ENCODE measurements at regions not wholly inside any gene's neighbourhood (a gene's known extent, or its start where the extent isn't known, plus 50 kb on each side); places are given as distances from the start of the nearest gene placed in this dataset.
A peak's percentile ranks its signal among the peaks of the same experiment; 100 is the strongest.

DNA sequence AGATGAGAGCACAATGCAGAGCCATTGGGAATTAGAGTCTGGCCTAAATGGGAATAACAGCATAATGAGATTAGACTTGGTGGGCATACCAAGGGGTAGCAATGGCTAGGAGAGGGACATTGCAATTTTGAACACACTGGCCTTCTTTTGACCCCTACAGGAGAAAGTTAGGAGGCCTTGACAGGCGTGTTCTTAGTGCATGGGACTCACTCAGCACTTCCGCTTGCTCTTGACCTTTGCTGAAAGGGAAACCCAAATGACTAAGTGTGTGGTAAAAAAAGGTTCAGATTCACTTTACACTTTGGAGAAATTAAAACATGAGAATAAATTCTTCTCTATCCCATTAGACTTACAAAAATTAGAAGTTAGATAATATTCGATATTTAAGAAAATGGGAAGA lies 317.4 kb downstream of the DIPK2A start:
- DNase-seq (ENCODE audit: low spot score, unreplicated experiment) = no peak
- no peak overlapping the region for H3K27ac Mint-ChIP-seq
- no peak overlapping the region for H3K4me3 Mint-ChIP-seq (ENCODE audit: low read depth)
- H3K27me3 Mint-ChIP-seq = no peaks in the 10 kb centered on the region
- TF ChIP-seq, protein P1, sequence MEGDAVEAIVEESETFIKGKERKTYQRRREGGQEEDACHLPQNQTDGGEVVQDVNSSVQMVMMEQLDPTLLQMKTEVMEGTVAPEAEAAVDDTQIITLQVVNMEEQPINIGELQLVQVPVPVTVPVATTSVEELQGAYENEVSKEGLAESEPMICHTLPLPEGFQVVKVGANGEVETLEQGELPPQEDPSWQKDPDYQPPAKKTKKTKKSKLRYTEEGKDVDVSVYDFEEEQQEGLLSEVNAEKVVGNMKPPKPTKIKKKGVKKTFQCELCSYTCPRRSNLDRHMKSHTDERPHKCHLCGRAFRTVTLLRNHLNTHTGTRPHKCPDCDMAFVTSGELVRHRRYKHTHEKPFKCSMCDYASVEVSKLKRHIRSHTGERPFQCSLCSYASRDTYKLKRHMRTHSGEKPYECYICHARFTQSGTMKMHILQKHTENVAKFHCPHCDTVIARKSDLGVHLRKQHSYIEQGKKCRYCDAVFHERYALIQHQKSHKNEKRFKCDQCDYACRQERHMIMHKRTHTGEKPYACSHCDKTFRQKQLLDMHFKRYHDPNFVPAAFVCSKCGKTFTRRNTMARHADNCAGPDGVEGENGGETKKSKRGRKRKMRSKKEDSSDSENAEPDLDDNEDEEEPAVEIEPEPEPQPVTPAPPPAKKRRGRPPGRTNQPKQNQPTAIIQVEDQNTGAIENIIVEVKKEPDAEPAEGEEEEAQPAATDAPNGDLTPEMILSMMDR (IDR thresholded peaks at IDR 0.05; ENCODE audit: unreplicated experiment) = no peak
- H3K36me3 Mint-ChIP-seq (ENCODE audit: insufficient read depth) = no peaks in the 10 kb centered on the region
- peaks cover 3% of the 10 kb centered on the region for H3K4me1 Mint-ChIP-seq (ENCODE audit: low read depth)
- peaks cover 7% of the 10 kb centered on the region for H3K9me3 Mint-ChIP-seq (ENCODE audit: low read depth)

DNA sequence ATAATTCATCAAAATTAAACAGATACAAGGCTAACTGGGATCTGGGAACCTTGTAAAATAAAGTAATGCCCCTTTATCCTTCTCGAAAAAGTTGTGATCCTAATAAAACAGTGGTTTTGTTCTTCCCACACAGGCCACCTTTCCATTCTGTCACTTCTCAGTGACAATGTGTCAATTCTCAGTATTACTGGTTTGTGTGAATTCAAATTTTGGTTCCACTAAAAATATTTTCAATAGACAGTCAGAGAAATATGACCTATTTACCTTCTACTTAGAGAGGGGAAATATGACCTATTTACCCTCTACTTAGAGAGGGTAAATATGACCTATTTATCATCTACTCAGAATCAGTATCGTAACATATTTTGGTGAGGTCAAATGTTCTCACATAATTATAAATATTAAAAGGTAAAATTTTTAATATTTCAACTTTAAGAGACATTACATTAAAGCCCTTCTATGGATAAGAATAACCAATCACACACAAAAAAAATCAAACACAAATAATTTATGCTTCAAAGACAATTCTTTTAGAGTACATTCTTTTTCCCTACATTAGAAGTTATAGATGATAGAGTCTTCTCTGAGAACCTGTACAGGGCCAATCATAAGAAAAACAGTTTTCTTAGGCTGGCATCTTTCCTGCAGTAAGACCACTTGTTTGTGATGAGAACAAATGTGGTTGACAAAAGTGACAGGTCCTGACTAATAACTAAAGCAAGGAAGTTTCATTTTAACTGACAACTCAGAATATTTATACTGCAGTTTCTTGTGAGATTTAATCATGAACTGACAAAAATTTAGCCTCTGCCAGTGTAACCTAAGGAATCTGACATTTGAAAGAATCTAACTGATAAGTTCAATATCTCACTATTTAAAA lies 323.3 kb downstream of the DIPK2A start:
- Mint-ChIP-seq H3K4me3 (ENCODE audit: low read depth) (no peak overlapping the region), H3K36me3 (ENCODE audit: insufficient read depth) (no peaks in the 10 kb centered on the region), H3K4me1 (ENCODE audit: low read depth) (peaks cover 19% of the 10 kb centered on the region), H3K9me3 (ENCODE audit: low read depth) (peaks cover 9% of the 10 kb centered on the region), H3K27me3 (no peaks in the 10 kb centered on the region), H3K27ac (peak overlapping the region; percentile 29)
- no peak for DNase-seq (ENCODE audit: low spot score, unreplicated experiment)
- TF ChIP-seq, protein P1 (IDR thresholded peaks at IDR 0.05; ENCODE audit: unreplicated experiment) = no peak

DNA sequence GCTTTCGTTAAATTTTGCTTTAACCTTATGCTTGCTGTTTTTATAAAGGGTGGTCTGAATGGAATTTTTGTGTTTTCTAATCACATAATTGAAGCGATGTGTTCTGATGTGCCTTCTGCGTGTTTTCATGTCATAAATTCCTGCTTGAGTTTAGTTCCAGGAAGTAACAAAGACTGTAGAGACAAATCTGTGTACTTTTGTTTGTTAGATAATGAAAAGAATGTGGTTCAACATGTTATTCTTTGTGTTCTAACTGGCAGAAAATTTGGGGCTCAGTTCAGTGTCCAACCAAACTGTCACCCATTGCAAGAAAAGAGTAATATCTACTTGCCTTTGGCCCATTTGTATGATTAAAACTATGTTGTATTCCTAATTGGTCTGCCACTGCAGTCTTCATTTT lies 324.0 kb downstream of the DIPK2A start:
- TF ChIP-seq, protein P1 (IDR thresholded peaks at IDR 0.05; ENCODE audit: unreplicated experiment) = no peak
- Mint-ChIP-seq H3K9me3 (ENCODE audit: low read depth) (peaks cover 13% of the 10 kb centered on the region), H3K4me1 (ENCODE audit: low read depth) (peaks cover 19% of the 10 kb centered on the region), H3K27me3 (no peaks in the 10 kb centered on the region), H3K27ac (peak overlapping the region; percentile 29), H3K36me3 (ENCODE audit: insufficient read depth) (no peaks in the 10 kb centered on the region), H3K4me3 (ENCODE audit: low read depth) (no peak overlapping the region)
- DNase-seq (ENCODE audit: low spot score, unreplicated experiment) = no peak

DNA sequence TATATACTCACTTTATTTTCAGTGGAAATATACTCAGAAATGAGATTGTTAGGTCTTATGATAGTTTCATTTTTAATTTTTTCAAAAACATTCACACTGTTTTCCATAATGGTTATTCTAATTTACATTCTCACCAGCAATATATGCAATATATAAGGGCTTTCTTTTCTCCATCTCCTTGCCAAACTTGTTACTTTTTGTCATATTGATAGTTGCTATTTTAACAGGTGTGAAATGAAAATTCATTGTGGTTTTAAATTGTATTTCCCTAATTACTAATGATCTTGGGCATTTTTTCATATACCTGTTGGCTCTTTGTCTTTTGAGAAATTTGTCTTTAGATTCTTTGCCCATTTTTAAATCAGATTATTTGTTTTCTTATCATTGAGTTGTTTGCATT lies 325.2 kb downstream of the DIPK2A start:
- Mint-ChIP-seq H3K36me3 (ENCODE audit: insufficient read depth) (peaks cover 4% of the 10 kb centered on the region), H3K4me1 (ENCODE audit: low read depth) (peaks cover 19% of the 10 kb centered on the region), H3K27me3 (no peaks in the 10 kb centered on the region), H3K4me3 (ENCODE audit: low read depth) (no peak overlapping the region), H3K9me3 (ENCODE audit: low read depth) (peaks cover 19% of the 10 kb centered on the region), H3K27ac (no peak overlapping the region)
- TF ChIP-seq, protein P1 (IDR thresholded peaks at IDR 0.05; ENCODE audit: unreplicated experiment) = no peak
- no peak for DNase-seq (ENCODE audit: low spot score, unreplicated experiment)

DNA sequence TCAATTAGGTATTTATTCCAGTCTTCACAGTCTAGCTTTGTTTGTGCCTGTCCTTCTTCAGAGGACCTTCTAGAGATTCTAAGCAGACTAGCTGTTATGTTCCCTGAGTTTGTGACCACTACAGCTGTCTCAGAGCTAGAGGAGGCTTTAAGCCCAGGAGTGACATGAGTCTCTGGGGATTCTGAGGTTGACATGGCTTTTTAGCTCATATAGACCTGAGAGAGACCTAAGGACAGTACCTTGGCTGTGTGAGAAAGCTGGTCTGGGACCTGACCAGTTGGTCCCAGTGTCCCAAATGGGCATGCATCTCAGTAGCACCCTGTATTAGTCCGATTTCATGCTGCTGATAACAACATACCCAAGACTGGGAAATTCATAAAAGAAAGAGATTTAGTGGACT lies 330.2 kb downstream of the DIPK2A start:
- H3K4me3 Mint-ChIP-seq (ENCODE audit: low read depth) = no peak overlapping the region
- TF ChIP-seq, protein P1 (IDR thresholded peaks at IDR 0.05; ENCODE audit: unreplicated experiment) = no peak
- no peaks in the 10 kb centered on the region for H3K4me1 Mint-ChIP-seq (ENCODE audit: low read depth)
- H3K36me3 Mint-ChIP-seq (ENCODE audit: insufficient read depth) = peaks cover 7% of the 10 kb centered on the region
- DNase-seq (ENCODE audit: low spot score, unreplicated experiment) = no peak
- no peaks in the 10 kb centered on the region for H3K27me3 Mint-ChIP-seq
- no peak overlapping the region for H3K27ac Mint-ChIP-seq
- peaks cover 38% of the 10 kb centered on the region for H3K9me3 Mint-ChIP-seq (ENCODE audit: low read depth)

Data from progenitor cell of endocrine pancreas (in vitro differentiated cells).